HUES64 (cell line): ENCODE measurements at regions not wholly inside any gene's neighbourhood (a gene's known extent, or its start where the extent isn't known, plus 50 kb on each side); places are given as distances from the start of the nearest gene placed in this dataset.

Source experiments
- H3K27ac ChIP-seq: 2 replicates; pipeline ENCODE4 v1.7.0; 2013; ENCODE audit warnings: low read depth, low read length, inconsistent platforms
- H3K27me3 ChIP-seq: 2 replicates; pipeline ENCODE4 v1.6.1; 2013; ENCODE audit warnings: mild to moderate bottlenecking, low read length; ENCODE audit not compliant: insufficient read depth
- H3K36me3 ChIP-seq: 2 replicates; pipeline ENCODE4 v1.6.1; 2013; ENCODE audit warnings: mild to moderate bottlenecking, low read length; ENCODE audit not compliant: insufficient read depth
- H3K4me1 ChIP-seq: 2 replicates; pipeline ENCODE4 v1.6.1; 2013; ENCODE audit warnings: mild to moderate bottlenecking, low read length, moderate library complexity; ENCODE audit not compliant: insufficient read depth
- H3K4me3 ChIP-seq: 2 replicates; pipeline ENCODE4 v1.5.1; 2013; ENCODE audit warnings: mild to moderate bottlenecking, low read length, moderate library complexity
- H3K9ac ChIP-seq: 2 replicates; pipeline ENCODE4 v1.6.1; 2013; ENCODE audit warnings: mild to moderate bottlenecking, low read depth, low read length
- H3K9me3 ChIP-seq: 2 replicates; pipeline ENCODE4 v1.6.1; 2013; ENCODE audit warnings: low read depth, low read length; ENCODE audit not compliant: insufficient read depth
- WGBS: fragments of 150-250, 120-280 bp; methylation state at CpG from one replicate; pipeline ENCODE4 v1.1.7; 2013; ENCODE audit warnings: missing lambda C conversion rate; 5-methylcytosine and 5-hydroxymethylcytosine counted together

DNA sequence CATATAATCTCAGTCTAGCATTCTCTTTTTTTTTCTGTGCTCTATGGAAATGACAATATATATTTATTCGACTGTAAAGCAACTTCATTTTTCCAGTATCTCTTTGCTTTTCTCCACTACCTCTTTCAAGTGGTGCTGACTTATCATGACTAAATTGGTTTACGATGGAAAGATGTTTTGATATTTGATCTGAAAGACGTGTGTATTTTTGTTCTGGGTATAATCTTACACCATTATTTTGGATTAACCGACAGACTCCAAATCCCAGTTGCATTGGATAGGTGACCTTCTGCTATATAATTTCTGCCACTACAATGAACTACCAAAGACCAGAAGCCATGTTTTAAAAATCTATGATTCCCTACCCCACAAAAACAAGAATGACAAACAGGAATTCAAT lies 380.5 kb upstream of the NFE2L3 start:
- Histone ChIP-seq H3K4me1 (no peaks in the 10 kb centered on the region), H3K27me3 (no peaks in the 10 kb centered on the region), H3K9ac (no peak overlapping the region), H3K4me3 (no peak overlapping the region), H3K27ac (no peak overlapping the region), H3K36me3 (no peaks in the 10 kb centered on the region), H3K9me3 (no peaks in the 10 kb centered on the region)
- 92% methylated on average over 3 of the region's 4 CpGs for WGBS

GRCh38 chr7:25772802-25773201 lies 379.2 kb upstream of the NFE2L3 start:
- Histone ChIP-seq H3K4me1 (0 out of 2 replicates have a peak, but pooled peaks cover 1% of the 10 kb centered on the region), H3K9me3 (no peaks in the 10 kb centered on the region), H3K36me3 (no peaks in the 10 kb centered on the region), H3K4me3 (no peak overlapping the region), H3K27me3 (no peaks in the 10 kb centered on the region), H3K9ac (no peak overlapping the region), H3K27ac (no peak overlapping the region)
- 95% methylated on average over 4 of the region's 4 CpGs for WGBS

DNA sequence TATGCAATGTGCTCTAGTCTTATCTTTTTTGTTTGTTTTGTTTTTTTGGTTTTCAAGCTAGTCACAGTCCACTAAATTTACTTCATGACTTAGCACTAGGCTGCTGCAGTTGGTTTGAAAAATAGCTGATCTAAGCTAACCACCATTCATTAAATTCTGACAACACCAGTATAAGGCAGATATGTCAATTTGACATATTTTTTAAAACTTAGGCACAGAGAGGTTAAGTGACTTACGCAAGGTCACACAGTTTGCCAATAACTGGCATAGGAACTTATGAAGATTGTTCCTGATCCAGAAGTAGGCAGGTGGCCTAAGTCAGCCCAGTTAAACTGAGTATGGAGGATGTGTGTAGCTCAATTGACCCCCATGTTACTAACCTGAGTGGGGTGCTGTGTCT lies 377.3 kb upstream of the NFE2L3 start:
- WGBS = 100% methylated on average over 1 of the region's 1 CpG

GRCh38 chr7:25775570-25775969 lies 376.4 kb upstream of the NFE2L3 start:
- WGBS = 98% methylated on average over 4 of the region's 4 CpGs
- no peaks in the 10 kb centered on the region for H3K36me3 ChIP-seq
- H3K4me3 ChIP-seq = no peak overlapping the region
- H3K27me3 ChIP-seq = no peaks in the 10 kb centered on the region
- no peak overlapping the region for H3K9ac ChIP-seq
- no peak overlapping the region for H3K27ac ChIP-seq
- H3K9me3 ChIP-seq = no peaks in the 10 kb centered on the region
- H3K4me1 ChIP-seq = 0 out of 2 replicates have a peak, but pooled peaks cover 4% of the 10 kb centered on the region

More for the DNA sequence above, 377.3 kb upstream of the NFE2L3 start:
- Histone ChIP-seq H3K4me1 (0 out of 2 replicates have a peak, but pooled peaks cover 4% of the 10 kb centered on the region), H3K9ac (no peak overlapping the region), H3K36me3 (no peaks in the 10 kb centered on the region), H3K9me3 (no peaks in the 10 kb centered on the region), H3K4me3 (no peak overlapping the region), H3K27ac (no peak overlapping the region), H3K27me3 (no peaks in the 10 kb centered on the region)

DNA sequence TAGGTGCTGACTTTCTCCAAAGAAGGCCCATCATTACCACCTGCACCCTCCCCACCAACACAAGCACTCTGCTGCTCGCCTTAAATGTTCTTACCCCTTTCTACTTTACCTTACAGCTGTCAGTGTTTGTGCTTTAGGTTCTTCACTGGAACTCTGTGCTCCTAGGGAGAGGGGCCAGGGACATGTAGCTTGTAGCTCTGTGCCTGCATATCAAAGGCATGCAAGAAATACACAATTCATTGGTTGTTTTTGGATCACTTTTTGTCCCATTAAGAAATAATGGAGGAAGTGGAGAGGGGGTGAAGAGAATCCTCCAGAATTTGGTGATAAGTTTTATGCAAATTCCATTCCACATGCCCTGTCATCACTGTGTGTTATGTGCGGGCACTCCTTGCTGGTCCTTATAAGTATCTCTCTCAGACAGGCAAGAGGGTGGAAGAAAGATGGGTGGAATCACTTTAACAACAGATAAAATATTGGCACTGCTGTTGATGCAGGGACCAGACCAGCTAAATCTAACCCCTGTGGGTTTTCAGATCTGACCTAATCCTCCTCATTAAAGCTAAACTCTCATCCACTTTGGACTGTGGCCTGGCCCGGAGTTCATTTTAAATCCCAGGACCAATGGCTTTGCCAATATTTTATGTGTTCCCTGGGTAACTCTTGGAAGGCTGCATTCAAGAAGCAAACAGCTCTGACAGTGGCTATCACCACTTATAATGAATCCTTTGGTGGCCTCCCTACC lies 375.8 kb upstream of the NFE2L3 start:
- H3K9me3 ChIP-seq = no peaks in the 10 kb centered on the region
- H3K36me3 ChIP-seq = no peaks in the 10 kb centered on the region
- 0 out of 2 replicates have a peak, but pooled peaks cover 4% of the 10 kb centered on the region for H3K4me1 ChIP-seq
- no peak overlapping the region for H3K4me3 ChIP-seq
- no peaks in the 10 kb centered on the region for H3K27me3 ChIP-seq
- no peak overlapping the region for H3K9ac ChIP-seq
- 89% methylated on average over 2 of the region's 3 CpGs for WGBS
- H3K27ac ChIP-seq = no peak overlapping the region

DNA sequence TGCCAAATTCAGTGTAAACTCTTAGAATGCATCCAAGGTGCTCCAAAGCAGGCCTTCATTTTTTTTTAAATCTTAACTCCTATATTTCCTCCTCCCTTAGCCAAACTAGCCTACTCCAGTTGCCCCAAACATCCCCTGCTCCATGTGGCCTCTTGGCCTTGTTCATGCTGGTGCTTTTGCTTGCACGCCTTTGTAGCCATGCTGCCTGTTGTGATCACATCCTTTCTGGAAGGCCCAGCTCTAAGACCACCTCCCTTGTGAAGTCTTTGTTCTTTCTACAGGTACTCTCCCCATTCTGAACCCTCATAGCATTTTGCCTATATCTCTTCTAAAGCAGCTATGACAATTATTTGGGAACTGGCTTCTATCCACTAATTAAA lies 375.3 kb upstream of the NFE2L3 start:
- Histone ChIP-seq H3K9ac (no peak overlapping the region), H3K36me3 (no peaks in the 10 kb centered on the region), H3K27ac (no peak overlapping the region), H3K4me1 (0 out of 2 replicates have a peak, but pooled peaks cover 4% of the 10 kb centered on the region), H3K27me3 (no peaks in the 10 kb centered on the region), H3K9me3 (no peaks in the 10 kb centered on the region), H3K4me3 (no peak overlapping the region)
- WGBS = 90% methylated on average over 1 of the region's 1 CpG

DNA sequence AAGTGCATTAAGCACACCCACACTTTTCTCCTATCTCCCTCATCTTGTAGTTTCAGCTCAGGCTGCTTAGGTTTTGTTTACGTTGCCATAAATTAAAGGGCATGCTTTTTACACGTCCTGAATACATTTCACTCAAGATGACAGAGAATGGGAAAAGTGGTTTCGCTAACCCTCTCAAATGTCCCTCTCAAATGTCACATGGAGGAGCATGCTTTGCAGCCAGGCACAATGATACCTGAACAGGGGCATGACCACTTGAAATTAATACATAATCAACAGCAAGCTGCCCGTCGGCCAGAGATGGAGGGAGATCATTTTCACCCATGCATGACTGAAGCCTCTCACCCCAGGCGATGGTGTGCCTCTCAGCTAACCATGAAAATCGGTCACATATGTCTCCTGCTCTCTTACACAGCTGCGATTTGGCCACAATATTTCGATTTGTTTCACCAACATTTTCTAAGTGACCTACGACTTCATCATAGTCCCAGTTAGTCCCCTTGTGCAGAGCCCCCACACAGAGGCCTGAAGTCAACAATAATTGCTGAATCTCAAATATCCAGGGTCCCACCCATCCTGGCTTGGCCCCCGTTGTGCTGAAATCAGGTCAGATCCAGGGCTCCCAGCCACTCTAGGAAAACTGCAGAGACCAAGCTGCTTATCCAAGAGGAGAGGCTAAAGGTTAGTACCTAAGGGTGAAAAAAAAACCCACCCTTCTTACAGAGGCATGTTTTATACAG lies 373.9 kb upstream of the NFE2L3 start:
- WGBS = 93% methylated on average over 11 of the region's 11 CpGs
- Histone ChIP-seq H3K4me3 (no peak overlapping the region), H3K9ac (no peak overlapping the region), H3K9me3 (no peaks in the 10 kb centered on the region), H3K27me3 (no peaks in the 10 kb centered on the region), H3K27ac (no peak overlapping the region), H3K4me1 (0 out of 2 replicates have a peak, but pooled peaks cover 4% of the 10 kb centered on the region), H3K36me3 (no peaks in the 10 kb centered on the region)

DNA sequence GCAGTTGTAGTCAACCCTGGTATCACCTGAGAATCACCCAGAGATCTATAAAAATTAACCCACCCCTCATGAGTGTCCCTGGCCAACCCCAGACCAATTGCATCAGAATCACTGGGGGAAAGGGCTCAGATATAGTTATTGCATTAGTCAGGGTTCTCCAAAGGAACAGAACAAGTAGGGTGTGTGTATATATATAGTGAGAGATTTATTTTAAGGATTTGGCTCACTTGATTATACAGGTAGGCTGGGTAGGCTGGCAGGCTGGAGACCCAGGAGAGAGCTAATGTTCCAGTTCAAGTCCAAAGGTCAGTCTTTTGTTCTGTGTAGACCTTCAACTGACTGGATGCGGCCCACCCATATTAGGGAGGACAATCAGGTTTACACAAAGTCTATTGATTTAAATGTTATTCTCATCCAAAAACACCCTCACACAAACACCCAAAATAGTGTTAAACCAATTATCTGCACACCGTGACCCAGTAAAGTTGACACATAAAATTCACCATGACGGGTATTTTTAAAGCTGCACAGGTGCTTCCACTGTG lies 372.9 kb upstream of the NFE2L3 start:
- Histone ChIP-seq H3K9me3 (no peaks in the 10 kb centered on the region), H3K9ac (no peak overlapping the region), H3K27me3 (no peaks in the 10 kb centered on the region), H3K4me1 (0 out of 2 replicates have a peak, but pooled peaks cover 4% of the 10 kb centered on the region), H3K36me3 (no peaks in the 10 kb centered on the region), H3K4me3 (no peak overlapping the region), H3K27ac (no peak overlapping the region)
- 96% methylated on average over 3 of the region's 3 CpGs for WGBS

GRCh38 chr7:25780904-25781303 lies 371.1 kb upstream of the NFE2L3 start:
- Histone ChIP-seq H3K27ac (no peak overlapping the region), H3K4me1 (0 out of 2 replicates have a peak, but pooled peaks cover 4% of the 10 kb centered on the region), H3K9me3 (no peaks in the 10 kb centered on the region), H3K4me3 (no peak overlapping the region), H3K27me3 (no peaks in the 10 kb centered on the region), H3K36me3 (no peaks in the 10 kb centered on the region), H3K9ac (no peak overlapping the region)
- WGBS = 95% methylated on average over 2 of the region's 2 CpGs

DNA sequence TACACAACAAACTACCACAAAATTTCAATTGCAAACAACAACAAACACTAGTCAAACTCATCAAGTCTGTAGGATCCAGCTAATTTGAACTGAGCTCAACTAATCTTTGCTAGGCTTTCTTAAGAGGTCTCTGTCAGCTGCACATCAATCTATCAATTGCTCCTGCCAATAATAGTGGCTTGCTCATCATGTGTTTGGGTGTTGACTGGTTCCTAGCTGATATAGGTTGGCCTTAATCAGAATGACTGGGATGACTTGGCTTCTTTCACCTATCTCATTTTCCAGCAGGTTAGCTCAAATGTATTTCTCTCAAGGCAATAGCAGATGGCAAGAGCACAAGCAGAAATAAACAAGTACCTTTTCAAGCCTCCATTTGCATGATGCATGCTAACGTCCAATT lies 370.3 kb upstream of the NFE2L3 start:
- 0 out of 2 replicates have a peak, but pooled peaks cover 4% of the 10 kb centered on the region for H3K4me1 ChIP-seq
- no peaks in the 10 kb centered on the region for H3K27me3 ChIP-seq
- no peaks in the 10 kb centered on the region for H3K9me3 ChIP-seq
- WGBS = 87% methylated on average over 1 of the region's 1 CpG
- no peak overlapping the region for H3K9ac ChIP-seq
- no peak overlapping the region for H3K4me3 ChIP-seq
- no peaks in the 10 kb centered on the region for H3K36me3 ChIP-seq
- H3K27ac ChIP-seq = no peak overlapping the region

- H3K9me3 ChIP-seq = no peaks in the 10 kb centered on the region
- H3K4me1 ChIP-seq = no peaks in the 10 kb centered on the region
- H3K36me3 ChIP-seq = no peaks in the 10 kb centered on the region
- no peak overlapping the region for H3K4me3 ChIP-seq
- H3K27me3 ChIP-seq = no peaks in the 10 kb centered on the region
- H3K9ac ChIP-seq = no peak overlapping the region
- H3K27ac ChIP-seq = no peak overlapping the region
- no CpG with 5 or more reads among the region's 1 CpG for WGBS
These were observed 365.1 kb upstream of the NFE2L3 start for GRCh38 chr7:25786936-25787335.
